Embryonic facial prominence (tissue), 1 donor: ENCODE measurements at regions not wholly inside any gene's neighbourhood (a gene's known extent, or its start where the extent isn't known, plus 50 kb on each side); places are given as distances from the start of the nearest gene placed in this dataset.
A peak's percentile ranks its signal among the peaks of the same experiment; 100 is the strongest.
"Not testable (repeated sequence)": the region's sequence is repeated elsewhere in the genome, so short reads cannot be mapped to it uniquely, and the experiment has no call there.

Source experiments
- DNase-seq: peaks from one replicate; pipeline ENCODE4 v3.0.0-alpha.2; 2016; ENCODE audit errors: extremely low spot score

DNA sequence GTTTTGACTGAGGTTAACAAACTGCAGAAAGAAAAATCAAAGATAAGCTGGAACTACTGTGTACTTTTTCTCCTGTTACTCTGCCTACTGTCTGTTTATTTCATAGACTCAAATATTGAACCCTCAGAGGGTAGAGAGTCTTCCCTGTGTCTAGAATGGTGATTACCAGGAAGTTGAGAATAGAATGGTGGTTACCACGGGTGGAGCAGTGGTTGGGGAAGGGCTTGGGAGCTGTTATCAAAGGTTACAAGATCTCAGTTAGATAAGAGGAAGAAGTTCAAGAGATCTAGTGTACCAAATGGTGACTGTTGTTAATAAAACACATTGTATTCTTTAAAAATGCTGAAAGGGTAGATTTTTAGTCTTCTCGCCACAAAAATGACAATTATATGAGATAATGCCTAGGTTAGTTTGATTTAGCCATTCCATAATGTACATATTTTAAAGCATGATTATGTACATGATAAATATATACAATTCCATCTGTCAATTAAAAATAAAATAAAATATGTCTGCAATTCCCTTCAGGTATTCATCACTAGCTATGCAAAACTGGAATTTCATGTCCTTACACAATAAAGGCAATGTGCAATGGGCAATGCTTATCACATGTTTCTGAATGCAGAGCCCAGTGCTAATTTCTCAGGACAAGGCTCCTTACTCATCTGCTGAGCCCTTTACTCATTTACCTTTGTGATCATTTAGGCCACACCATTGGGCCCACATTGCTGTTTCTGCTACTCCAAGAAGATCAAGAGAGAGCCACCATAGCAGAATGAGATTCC is 474.3 kb upstream of the CAMK1G start:
- no peak for DNase-seq

DNA sequence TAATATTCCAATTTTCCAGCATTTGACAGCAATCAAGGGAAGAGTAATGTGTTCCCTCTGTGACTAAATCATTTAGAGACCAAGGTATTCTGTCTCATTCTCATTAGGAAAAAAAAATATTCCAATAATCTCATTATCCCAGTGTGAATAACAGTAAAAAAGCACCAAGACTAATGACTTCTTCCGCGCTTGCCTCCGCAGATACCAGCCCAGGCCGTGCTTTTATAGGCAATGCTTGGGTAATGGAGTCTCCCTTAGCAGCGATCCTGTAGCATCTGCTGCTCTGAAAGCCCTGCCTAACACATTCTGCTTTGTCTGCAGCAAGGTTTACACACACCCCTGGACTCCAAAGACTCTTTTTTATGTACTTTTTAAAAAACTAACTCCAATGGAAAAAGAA is 470.0 kb upstream of the CAMK1G start:
- DNase-seq, result no peak

DNA sequence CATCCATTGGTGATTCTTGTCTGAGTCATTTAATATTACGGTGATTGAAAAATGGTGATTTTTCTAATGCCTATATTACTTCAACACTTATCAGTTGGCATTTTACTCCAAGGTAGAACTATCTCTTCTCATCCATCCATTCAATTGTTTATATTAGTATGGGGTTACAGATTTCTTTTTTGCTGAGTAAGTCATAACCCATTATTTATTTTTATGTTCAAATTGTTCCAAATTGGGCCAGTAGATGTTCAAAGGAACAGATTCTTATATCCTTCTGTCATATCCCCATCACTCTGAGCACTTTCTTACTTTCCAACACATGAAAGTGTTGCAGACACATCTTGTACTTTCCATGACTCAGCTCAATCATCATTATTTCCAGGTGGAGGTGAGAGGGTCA is 466.8 kb upstream of the CAMK1G start:
- DNase-seq, result no peak

DNA sequence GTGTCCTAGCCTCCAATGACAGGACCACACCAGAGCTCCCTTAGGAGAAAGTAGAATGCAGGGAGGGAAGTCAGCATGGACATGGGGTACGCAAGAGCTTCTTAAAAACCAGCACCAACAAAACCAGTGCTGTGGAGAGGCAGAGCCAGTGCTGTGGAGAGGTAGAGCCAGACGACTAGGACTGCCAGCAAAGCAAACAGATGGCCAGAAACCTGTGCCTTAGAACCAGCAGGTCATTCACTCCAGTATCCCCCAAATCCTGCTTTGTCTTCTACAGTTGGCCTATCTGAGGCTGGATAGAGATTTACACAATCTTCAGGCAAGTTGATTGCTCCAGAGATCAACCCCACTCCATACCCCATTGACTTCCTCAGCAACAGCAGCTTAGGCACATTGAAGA is 459.9 kb upstream of the CAMK1G start:
- no peak for DNase-seq

DNA sequence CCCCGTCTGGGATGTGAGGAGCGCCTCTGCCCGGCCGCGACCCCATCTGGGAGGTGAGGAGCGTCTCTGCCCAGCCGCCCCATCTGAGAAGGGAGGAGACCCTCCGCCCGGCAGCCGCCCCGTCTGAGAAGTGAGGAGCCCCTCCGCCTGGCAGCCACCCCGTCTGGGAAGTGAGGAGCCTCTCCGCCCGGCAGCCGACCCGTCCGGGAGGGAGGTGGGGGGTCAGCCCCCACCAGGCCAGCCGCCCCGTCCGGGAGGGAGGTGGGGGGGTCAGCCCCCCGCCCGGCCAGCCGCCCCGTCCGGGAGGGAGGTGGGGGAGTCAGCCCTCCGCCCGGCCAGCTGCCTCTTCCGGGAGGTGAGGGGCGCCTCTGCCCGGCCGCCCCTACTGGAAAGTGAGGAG is 454.4 kb upstream of the CAMK1G start:
- DNase-seq, result not testable (repeated sequence)

DNA sequence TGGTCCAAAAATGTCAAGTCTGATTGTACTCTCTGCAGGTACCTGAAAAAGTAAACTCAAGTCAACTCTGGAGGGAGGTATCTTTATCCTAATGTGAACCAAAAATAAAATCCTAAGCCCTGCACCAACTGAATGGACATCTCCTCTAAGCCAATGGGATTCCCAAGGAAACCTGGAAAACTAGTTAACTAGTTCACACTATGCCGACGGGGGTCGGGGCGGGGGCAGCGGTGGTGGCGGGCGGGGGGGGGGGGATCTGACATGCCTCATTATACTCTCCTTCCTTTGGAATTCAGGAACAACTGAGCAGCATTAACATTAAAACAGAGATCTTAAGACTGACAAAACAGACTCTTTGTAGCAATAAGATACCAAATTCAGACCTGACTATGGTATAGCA is 452.6 kb upstream of the CAMK1G start:
- DNase-seq, result no peak

DNA sequence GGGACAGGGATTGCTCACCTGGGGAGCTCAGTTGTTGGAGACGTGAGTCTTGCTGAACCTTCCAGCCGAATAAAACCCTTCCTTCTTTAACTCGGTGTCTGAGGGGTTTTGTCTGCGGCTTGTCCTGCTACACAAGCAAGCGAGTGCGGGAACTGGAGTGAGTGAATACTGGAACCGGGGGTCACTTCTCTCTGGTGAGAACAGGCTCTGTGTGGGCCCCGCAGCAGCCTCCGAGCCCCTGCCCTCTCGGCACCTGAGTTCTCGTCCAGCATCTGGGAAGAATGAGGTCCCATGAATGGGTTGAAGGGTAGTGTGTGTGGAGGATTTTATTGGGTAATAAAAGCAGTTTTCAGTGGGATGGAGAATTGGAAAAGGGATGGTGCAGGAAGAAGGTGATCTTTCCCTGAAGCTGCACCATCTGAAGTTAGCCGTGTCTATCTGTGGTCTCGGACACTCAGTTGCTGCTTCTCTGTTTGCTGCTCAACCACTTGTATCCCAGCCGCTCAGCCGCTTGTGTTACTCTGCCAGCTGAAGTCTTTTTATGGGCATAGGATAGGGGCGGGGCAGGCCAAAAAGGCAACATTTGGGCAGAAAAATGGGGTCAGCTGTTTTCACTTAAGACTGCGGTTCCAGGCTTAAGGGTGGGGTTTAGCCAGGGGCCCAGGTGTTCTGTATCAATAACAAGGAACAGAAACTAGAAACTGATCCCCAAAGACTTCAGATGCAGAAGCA is 450.6 kb upstream of the CAMK1G start:
- DNase-seq, result no peak

DNA sequence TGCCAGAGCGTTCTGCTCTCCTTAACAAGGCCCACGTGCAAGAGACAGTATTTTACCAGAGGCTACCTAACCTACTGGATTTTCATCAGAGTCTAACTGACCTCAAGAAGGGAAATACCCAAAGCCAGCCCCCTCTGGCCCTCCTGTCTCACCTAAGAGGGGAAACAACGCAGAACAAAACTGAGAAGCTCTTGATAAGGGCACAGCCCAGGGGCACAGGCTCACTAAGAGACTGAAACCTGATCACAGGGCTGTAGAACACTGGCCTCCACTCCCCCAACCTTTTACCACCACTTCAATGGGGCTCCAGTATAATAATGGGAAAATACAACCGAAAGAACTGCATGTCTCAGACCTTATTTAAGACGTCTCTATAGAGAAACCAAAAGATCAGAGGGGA is 449.5 kb upstream of the CAMK1G start:
- DNase-seq, result no peak

DNA sequence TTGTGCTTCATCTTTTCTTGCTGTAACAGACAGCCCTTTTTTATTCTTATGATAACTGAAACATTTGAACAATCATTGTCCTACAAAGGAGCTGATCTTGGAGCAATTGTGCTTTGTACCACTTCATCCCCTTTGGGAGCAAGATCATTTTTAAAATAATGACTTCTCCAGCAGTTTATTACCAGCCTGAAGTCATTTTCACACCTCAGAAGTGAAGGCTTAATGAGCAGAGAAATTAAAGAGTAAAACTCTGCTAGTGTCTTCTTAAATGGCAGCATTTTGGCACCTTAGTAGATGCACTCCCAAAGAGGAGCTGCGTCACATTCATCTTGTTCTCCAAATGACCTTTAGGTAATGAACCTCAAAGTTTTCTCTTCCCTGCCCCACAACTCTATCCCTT is 439.6 kb upstream of the CAMK1G start:
- DNase-seq, result no peak

DNA sequence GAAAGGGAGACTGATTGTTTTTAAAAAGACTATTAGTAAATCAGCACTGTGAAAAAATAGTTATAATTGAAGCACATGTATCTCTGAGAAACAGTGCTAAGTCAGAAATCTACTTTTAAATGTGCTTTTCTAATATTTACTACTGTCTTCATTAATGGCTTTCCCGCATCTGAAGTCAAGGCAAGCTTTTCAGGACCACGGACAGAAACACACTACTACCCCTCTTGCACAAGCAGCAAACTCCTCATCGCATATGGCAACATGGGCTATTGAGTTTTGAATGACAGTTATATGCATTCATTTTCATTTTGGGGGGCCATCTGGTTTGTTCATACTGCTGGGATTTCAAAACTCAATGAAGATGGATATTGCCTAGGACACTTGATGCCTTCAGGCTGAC is 433.4 kb upstream of the CAMK1G start:
- peak; percentile 59 for DNase-seq

DNA sequence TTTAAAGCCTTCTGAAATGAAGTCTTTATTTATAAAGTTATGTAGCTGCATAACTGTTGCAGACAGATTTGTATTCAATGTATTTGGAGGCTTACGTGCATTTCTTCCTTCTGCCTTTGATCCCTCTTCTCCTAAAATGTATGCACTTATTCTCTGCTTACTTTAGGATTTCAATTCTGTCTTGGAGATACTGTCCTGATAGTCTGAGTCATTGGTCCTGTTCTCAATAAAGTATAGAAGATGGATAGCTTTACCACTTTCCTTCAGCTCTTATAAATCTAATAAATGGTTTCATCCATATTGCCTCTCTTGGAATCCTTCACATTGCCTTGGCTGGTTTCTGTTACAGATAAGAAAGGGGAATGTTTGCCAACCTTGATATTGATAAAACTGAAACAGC is 430.1 kb upstream of the CAMK1G start:
- no peak for DNase-seq

DNA sequence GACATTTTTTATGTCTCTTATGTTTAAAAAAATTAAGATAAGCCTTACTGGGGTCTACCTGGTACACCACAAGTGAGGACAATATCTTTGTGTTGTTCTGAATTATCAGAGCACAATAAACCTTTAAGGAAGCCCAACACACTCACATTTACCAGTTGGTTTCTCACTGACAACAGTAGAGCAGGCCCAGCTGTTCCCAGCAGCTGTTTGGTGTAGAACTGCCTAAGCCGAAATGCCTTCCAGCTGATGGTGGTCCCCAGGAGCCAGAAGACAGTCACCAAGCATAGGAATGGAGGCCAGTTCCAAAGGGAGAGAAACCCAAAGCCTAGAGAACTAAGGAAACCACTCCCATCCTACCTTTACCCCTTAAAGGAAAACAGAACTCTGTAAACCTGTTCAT is 428.6 kb upstream of the CAMK1G start:
- DNase-seq, result no peak

DNA sequence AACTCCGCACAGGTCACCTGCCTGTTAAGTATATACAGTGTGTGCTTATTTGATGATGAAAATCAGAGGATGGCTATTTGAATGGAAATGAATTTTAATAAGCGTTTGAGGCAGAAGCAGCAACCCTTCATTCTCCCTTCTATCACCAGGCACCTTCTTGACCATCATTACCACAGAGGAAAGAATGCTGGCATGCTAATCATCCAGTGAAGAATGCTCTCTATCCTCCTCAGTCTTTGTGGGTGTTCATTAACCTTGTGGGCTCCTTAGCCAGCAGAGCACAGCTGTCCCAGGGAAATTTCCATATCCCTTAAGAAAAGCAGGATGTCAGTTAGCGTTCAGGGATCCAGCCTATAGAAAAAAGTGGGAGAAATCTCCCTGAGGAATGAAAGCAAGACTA is 428.0 kb upstream of the CAMK1G start:
- no peak for DNase-seq

DNA sequence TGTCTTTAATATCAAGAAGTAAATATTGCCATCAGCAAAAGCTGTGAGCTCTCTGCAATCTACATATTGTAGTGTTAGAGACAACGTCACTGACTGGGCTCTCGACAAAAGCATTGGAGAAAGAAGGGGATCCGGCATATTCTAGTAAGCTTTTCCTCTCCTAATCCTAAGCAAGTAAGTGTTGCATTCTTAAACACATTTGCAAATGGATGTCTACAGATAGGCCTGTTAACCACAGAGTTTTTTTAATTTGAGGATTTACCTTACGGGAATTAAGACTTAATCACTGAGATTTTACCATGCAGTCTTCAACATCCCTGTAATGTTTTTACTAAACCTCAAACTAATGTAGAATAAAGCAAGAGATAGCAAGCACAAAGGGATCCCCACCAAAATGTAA is 426.5 kb upstream of the CAMK1G start:
- DNase-seq, result no peak

DNA sequence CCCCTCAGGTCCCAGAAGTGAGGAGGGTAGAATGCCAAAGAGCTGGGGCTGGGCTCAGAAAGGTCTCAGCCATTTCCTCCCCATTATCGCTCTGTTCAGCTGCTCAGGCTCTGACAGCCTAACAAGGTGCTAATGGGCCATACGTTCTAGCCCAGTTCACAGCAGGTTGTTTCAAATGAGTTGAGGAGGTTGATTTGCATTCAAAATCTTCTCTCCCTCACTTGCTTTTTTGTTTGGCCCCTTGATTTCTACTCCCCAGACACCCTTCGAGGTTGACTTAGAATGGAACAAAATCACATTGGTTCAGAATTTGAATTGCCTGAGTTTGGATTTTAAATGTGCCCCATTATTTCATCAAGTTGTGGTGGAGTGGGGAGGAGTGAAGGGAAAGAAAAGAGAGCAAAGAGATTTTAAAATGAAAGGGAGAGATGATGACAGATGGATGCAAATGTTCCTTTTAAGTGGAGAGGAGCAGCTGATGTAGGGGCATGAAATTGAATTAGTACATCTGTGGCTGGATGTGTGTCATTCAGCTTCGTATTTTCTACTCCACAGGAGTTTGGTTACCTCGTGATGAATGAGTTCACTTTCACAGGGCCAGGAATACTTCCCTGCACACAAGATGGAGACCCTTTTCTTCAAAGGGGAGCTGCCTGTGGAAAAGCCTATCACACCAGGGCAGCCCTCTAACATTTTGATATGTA is 425.8 kb upstream of the CAMK1G start:
- DNase-seq, result no peak

DNA sequence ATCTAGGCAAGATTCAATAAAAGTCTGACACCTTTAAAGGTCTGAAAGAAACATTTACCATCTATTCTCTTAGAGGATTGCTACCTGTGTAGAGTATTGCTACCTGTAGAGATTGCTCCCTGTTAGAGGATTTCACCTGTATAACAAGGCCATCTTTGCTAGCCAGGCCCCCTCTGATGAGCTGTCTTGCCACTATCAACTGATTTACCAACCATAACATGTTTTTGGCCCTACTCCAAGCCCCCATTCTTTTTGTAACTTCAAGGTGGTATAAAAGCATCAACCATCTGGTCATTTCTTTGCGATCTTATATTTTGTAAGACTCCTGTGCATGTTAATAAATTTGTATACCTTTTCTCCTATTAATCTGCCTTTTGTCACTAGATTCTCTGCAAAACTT is 424.7 kb upstream of the CAMK1G start:
- DNase-seq, result no peak

DNA sequence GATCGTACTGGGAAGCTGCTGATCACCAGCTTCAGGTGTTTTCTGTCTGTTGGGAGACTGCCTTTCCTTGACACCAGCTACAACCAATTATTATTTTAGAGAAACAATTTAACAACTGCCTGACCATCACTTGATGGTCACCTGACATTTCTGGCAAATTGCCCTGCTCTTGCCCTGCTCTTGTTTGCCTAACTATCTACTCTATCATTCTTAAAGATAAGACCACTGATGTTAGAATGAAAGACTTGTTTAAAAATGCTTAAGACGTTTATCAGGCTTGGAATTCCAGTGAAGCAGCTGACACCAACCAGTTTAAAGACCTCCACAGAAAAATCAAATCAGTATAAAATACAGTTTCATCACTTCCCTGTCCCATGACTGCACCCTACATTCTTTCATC is 423.3 kb upstream of the CAMK1G start:
- no peak for DNase-seq

DNA sequence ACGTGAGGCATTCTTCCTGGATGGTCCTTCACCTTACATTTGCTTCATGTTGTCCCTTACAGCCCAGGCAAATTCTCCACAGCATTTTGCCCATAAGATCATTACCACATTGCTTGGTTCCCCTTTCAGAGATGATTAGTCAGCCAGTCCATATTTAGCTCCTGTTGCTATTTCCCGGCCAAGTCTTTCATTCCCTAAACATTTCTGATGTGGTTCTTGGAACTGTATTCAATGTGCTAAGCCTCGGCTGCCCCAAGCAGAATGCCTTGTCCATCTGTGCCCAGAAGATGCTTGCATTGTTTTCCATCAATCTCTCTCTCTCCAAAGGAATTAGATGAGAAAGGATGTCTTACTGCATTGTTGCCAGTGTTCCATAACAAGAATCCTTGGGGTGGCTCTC is 420.9 kb upstream of the CAMK1G start:
- no peak for DNase-seq

DNA sequence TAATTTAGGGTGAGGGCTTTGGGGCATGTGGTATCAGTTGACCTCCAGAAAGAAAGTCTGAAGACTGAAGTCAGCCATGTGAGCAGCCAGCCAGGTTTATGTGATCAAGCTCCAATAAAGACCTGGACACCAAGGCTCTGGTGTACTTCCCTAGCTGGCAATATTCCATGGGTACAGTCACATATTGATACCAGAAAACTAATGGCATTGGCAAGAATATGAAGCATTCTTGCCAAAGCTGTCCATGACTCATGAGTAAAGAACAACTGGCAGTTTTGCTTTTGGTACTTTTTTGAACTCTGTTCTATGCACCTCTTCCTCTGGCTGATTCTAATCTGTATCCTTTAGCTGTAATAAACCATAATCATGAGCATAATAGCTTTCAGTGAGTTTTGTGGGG is 415.3 kb upstream of the CAMK1G start:
- no peak for DNase-seq

DNA sequence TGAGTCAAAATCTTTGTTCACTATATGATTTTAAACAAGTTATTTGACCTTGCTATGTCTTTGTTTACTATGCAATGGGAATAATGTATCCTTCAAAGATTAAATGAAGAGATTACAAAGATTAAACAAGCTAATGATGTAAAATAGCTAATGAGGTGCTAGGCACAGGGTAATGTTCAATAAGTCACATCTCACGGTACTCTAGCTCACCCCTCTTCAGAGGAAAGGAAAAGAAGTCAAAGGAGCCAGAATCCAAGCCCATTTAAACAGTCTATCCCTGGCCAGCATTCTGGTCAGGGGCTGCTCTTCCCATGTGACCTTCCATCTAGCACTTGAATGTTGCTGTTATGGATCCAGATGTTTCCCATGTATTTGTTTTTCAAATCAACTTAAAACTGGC is 412.4 kb upstream of the CAMK1G start:
- DNase-seq, result no peak

DNA sequence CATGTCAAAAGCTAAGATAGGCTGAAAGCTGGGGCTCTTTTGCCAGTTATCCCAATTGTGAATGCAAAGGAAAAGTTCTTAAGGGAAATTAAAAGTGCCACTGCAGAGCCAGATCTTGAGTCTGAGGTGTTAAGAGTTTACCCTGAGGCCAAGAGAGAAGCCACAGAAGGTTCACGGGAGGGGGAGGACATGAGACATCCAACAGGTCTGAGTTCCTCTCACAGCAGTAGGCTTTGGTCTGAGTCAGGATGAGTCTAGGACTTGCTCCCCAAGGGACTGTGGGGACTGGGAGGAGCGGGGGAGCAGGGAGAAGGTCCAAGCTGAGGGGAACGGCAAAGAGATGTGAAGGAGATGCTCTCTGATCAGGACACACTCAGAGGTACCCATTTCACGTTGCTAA is 411.2 kb upstream of the CAMK1G start:
- no peak for DNase-seq

DNA sequence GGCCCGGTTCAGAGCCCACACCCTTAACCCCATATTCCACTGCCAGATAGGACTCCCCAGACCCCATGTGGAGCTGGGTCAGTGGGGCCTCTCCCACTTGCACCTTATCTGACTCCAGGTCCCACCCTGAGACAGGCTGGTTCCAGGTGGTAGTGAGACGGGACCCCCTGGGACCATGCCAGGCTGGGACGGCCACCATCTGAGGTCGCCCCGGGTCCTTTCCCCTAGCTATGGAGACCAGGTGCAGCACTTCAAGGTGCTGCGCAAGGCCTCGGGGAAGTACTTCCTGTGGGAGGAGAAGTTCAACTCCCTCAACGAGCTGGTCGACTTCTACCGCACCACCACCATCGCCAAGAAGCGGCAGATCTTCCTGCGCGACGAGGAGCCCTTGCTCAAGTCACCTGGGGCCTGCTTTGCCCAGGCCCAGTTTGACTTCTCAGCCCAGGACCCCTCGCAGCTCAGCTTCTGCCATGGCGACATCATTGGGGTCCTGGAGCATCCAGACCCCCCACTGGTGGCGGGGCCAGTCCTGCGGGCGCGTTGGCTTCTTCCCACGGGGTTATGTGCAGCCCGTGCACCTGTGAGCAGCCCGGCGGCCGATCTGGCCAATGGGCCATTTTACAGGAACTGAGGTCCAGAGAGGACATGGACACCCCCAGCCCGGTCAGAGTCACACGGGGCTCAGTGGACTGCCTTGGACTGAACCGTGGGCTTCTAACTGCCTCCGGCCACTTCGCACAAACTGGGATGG is 410.5 kb upstream of the CAMK1G start:
- not testable (repeated sequence) for DNase-seq
